Naive B cell (primary cell): ENCODE measurements at regions not wholly inside any gene's neighbourhood (a gene's known extent, or its start where the extent isn't known, plus 50 kb on each side); places are given as distances from the start of the nearest gene placed in this dataset.
A peak's percentile ranks its signal among the peaks of the same experiment; 100 is the strongest.
"Not testable (repeated sequence)": the region's sequence is repeated elsewhere in the genome, so short reads cannot be mapped to it uniquely, and the experiment has no call there.

Experiments used
- ATAC-seq, 2 donors: fragments of 150-1000 bp; cut with Tn5 transposase; 2 replicates each; pipeline ENCODE4 v1.10.0; 2021; ENCODE audit warnings: low read depth in 2 of 2, mild to moderate bottlenecking in 2 of 2, moderate library complexity in 2 of 2
- DNase-seq: peaks from one replicate; pipeline ENCODE4 v3.0.0; 2022
- H3K27ac Mint-ChIP-seq, 6 donors: one replicate each; pipeline ENCODE4 v1.8.0; 2020 to 2022; ENCODE audit warnings: mild to moderate bottlenecking in 6 of 6, mixed read lengths in 6 of 6, moderate library complexity in 5 of 6, inconsistent platforms in 2 of 6
- H3K27me3 Mint-ChIP-seq, 3 donors: one replicate each; pipeline ENCODE4 v1.8.0; 2021 to 2022; ENCODE audit warnings: mixed read lengths in 3 of 3, mild to moderate bottlenecking in 1 of 3
- H3K36me3 Mint-ChIP-seq, 2 donors: one replicate each; pipeline ENCODE4 v1.8.0; 2020 to 2022; ENCODE audit warnings: mixed read lengths in 2 of 2, inconsistent platforms in 1 of 2, mild to moderate bottlenecking in 1 of 2
- H3K4me1 Mint-ChIP-seq, 3 donors: one replicate each; pipeline ENCODE4 v1.8.0; 2020 to 2022; ENCODE audit warnings: mixed read lengths in 3 of 3, inconsistent platforms in 1 of 3, mild to moderate bottlenecking in 1 of 3, moderate library complexity in 1 of 3
- H3K4me3 Mint-ChIP-seq, 8 donors: one replicate each; pipeline ENCODE4 v1.8.0; 2020 to 2022; ENCODE audit warnings: mild to moderate bottlenecking in 8 of 8, mixed read lengths in 8 of 8, moderate library complexity in 8 of 8, inconsistent platforms in 2 of 8
- H3K9me3 Mint-ChIP-seq, 7 donors: one replicate each; pipeline ENCODE4 v1.8.0; 2020 to 2022; ENCODE audit warnings: mixed read lengths in 7 of 7, mild to moderate bottlenecking in 5 of 7, inconsistent platforms in 2 of 7, moderate library complexity in 1 of 7

GRCh38 chr14:106153362-106153955 lies 627.1 kb downstream of the TMEM121 start:
- not testable (repeated sequence) for H3K27me3 Mint-ChIP-seq, H3K36me3 Mint-ChIP-seq, H3K9me3 Mint-ChIP-seq, H3K4me1 Mint-ChIP-seq, ATAC-seq, H3K27ac Mint-ChIP-seq
- peak overlapping the region in 7 of 8 donors; percentile 47 to 79 (median 76) for H3K4me3 Mint-ChIP-seq
- peak; percentile 52 for DNase-seq

GRCh38 chr14:106163316-106163715 lies 636.9 kb downstream of the TMEM121 start:
- no peak for DNase-seq
- H3K4me3 Mint-ChIP-seq: peak overlapping the region in 2 of 8 donors; percentile 33 to 39
- peaks cover 4 to 21% (median 5%) of the 10 kb centered on the region in 3 donors for H3K4me1 Mint-ChIP-seq
- no peaks in the 10 kb centered on the region for H3K36me3 Mint-ChIP-seq
- H3K9me3 Mint-ChIP-seq: no peaks in the 10 kb centered on the region
- H3K27me3 Mint-ChIP-seq: peaks cover 5 to 25% (median 20%) of the 10 kb centered on the region in 3 donors
- no peak overlapping the region for H3K27ac Mint-ChIP-seq
- ATAC-seq: no peak

- DNase-seq, H3K36me3 Mint-ChIP-seq, ATAC-seq, H3K27ac Mint-ChIP-seq, H3K9me3 Mint-ChIP-seq: not testable (repeated sequence)
- Mint-ChIP-seq H3K4me1 (peaks cover 4 to 21% (median 5%) of the 10 kb centered on the region in 3 donors), H3K4me3 (peak overlapping the region in 1 of 8 donors; percentile 33), H3K27me3 (peaks cover 5 to 25% (median 20%) of the 10 kb centered on the region in 3 donors)
Observed at GRCh38 chr14:106163812-106164211, 637.4 kb downstream of the TMEM121 start.

- DNase-seq (no peak), ATAC-seq (no peak)
- Mint-ChIP-seq H3K9me3 (no peaks in the 10 kb centered on the region), H3K36me3 (no peaks in the 10 kb centered on the region), H3K27me3 (peaks cover 5 to 25% (median 20%) of the 10 kb centered on the region in 3 donors), H3K4me1 (peaks cover 2 to 4% (median 4%) of the 10 kb centered on the region in 3 donors), H3K27ac (no peak overlapping the region), H3K4me3 (peak overlapping the region in 1 of 8 donors; percentile 51)
Observed at GRCh38 chr14:106166232-106166631, 639.8 kb downstream of the TMEM121 start.

- Mint-ChIP-seq H3K9me3 (no peaks in the 10 kb centered on the region), H3K36me3 (no peaks in the 10 kb centered on the region), H3K27me3 (peaks cover 5 to 25% (median 20%) of the 10 kb centered on the region in 3 donors), H3K4me3 (no peak overlapping the region), H3K4me1 (peaks cover 0 to 4% (median 2%) of the 10 kb centered on the region in 3 donors), H3K27ac (no peak overlapping the region)
- no peak for DNase-seq
- no peak for ATAC-seq
Observed at GRCh38 chr14:106166650-106167204, 640.3 kb downstream of the TMEM121 start.

- peaks cover 5 to 25% (median 17%) of the 10 kb centered on the region in 3 donors for H3K27me3 Mint-ChIP-seq
- H3K9me3 Mint-ChIP-seq, H3K4me1 Mint-ChIP-seq, H3K36me3 Mint-ChIP-seq: not testable (repeated sequence)
- DNase-seq (peak; percentile 45), ATAC-seq (peak; percentile 16 to 20)
- peak overlapping the region in 1 of 6 donors; percentile 69 for H3K27ac Mint-ChIP-seq
- H3K4me3 Mint-ChIP-seq: peak overlapping the region in 1 of 8 donors; percentile 24
Observed at GRCh38 chr14:106170163-106170658, 643.8 kb downstream of the TMEM121 start.

- Mint-ChIP-seq H3K27me3 (peaks cover 0 to 5% (median 0%) of the 10 kb centered on the region in 3 donors), H3K27ac (no peak overlapping the region), H3K36me3 (no peaks in the 10 kb centered on the region), H3K4me3 (no peak overlapping the region), H3K9me3 (no peaks in the 10 kb centered on the region), H3K4me1 (no peaks in the 10 kb centered on the region)
- no peak for DNase-seq
- no peak for ATAC-seq
Observed at GRCh38 chr14:106174206-106174605, 647.8 kb downstream of the TMEM121 start.

GRCh38 chr14:106177266-106178246 lies 651.2 kb downstream of the TMEM121 start:
- not testable (repeated sequence) for DNase-seq, H3K27me3 Mint-ChIP-seq, H3K4me1 Mint-ChIP-seq, H3K27ac Mint-ChIP-seq, H3K36me3 Mint-ChIP-seq, H3K4me3 Mint-ChIP-seq, H3K9me3 Mint-ChIP-seq
- peak; percentile 45 to 62 for ATAC-seq

- H3K27ac Mint-ChIP-seq: no peak overlapping the region
- peaks cover 0 to 5% (median 0%) of the 10 kb centered on the region in 3 donors for H3K27me3 Mint-ChIP-seq
- ATAC-seq: no peak
- no peaks in the 10 kb centered on the region for H3K36me3 Mint-ChIP-seq
- no peak for DNase-seq
- no peak overlapping the region for H3K4me3 Mint-ChIP-seq
- no peaks in the 10 kb centered on the region for H3K4me1 Mint-ChIP-seq
- H3K9me3 Mint-ChIP-seq: no peaks in the 10 kb centered on the region
Observed at GRCh38 chr14:106179761-106180160, 653.4 kb downstream of the TMEM121 start.

- ATAC-seq, DNase-seq, H3K27ac Mint-ChIP-seq, H3K4me1 Mint-ChIP-seq, H3K9me3 Mint-ChIP-seq, H3K27me3 Mint-ChIP-seq, H3K36me3 Mint-ChIP-seq: not testable (repeated sequence)
- peak overlapping the region in 3 of 8 donors; percentile 48 to 56 (median 50) for H3K4me3 Mint-ChIP-seq
Observed at GRCh38 chr14:106184771-106185170, 658.4 kb downstream of the TMEM121 start.

- ATAC-seq, H3K36me3 Mint-ChIP-seq, H3K9me3 Mint-ChIP-seq, H3K27ac Mint-ChIP-seq, H3K27me3 Mint-ChIP-seq, DNase-seq, H3K4me1 Mint-ChIP-seq: not testable (repeated sequence)
- peak overlapping the region in 6 of 8 donors; percentile 5 to 66 (median 53) for H3K4me3 Mint-ChIP-seq
Observed at GRCh38 chr14:106185174-106185836, 658.9 kb downstream of the TMEM121 start.

- Mint-ChIP-seq H3K9me3 (no peaks in the 10 kb centered on the region), H3K27ac (no peak overlapping the region), H3K4me3 (peak overlapping the region in 4 of 8 donors; percentile 5 to 66 (median 29)), H3K36me3 (no peaks in the 10 kb centered on the region), H3K4me1 (peaks cover 0 to 3% (median 0%) of the 10 kb centered on the region in 3 donors), H3K27me3 (no peaks in the 10 kb centered on the region)
- DNase-seq (peak; percentile 23), ATAC-seq (peak; percentile 64 to 68)
Observed at GRCh38 chr14:106185837-106186233, 659.5 kb downstream of the TMEM121 start.

- no peak overlapping the region for H3K27ac Mint-ChIP-seq
- H3K27me3 Mint-ChIP-seq: no peaks in the 10 kb centered on the region
- no peaks in the 10 kb centered on the region for H3K9me3 Mint-ChIP-seq
- DNase-seq (no peak), ATAC-seq (no peak)
- no peak overlapping the region for H3K4me3 Mint-ChIP-seq
- no peaks in the 10 kb centered on the region for H3K36me3 Mint-ChIP-seq
- H3K4me1 Mint-ChIP-seq: peaks cover 0 to 3% (median 0%) of the 10 kb centered on the region in 3 donors
Observed at GRCh38 chr14:106187216-106187615, 660.8 kb downstream of the TMEM121 start.
